ES-I3 (cell line): ENCODE measurements at regions not wholly inside any gene's neighbourhood (a gene's known extent, or its start where the extent isn't known, plus 50 kb on each side); places are given as distances from the start of the nearest gene placed in this dataset.

Experiments
- H3K36me3 ChIP-seq: 2 replicates; pipeline ENCODE4 v1.6.1; 2013; ENCODE audit warnings: mild to moderate bottlenecking, low read length, control low read depth, moderate library complexity; ENCODE audit not compliant: insufficient read depth
- H3K4me1 ChIP-seq: 2 replicates; pipeline ENCODE4 v1.6.1; 2013; ENCODE audit warnings: mild to moderate bottlenecking, control low read depth, low read length; ENCODE audit not compliant: insufficient read depth
- H3K9ac ChIP-seq: 2 replicates; pipeline ENCODE4 v1.6.1; 2013; ENCODE audit warnings: low read depth, mild to moderate bottlenecking, low read length, moderate library complexity
- H3K9me3 ChIP-seq: 2 replicates; pipeline ENCODE4 v1.6.1; 2013; ENCODE audit warnings: mild to moderate bottlenecking, low read length, moderate library complexity; ENCODE audit not compliant: control insufficient read depth, insufficient read depth

GRCh38 chr14:27063959-27064358 is 466.1 kb upstream of the NOVA1 start:
- Histone ChIP-seq H3K9me3 (no peaks in the 10 kb centered on the region), H3K4me1 (no peaks in the 10 kb centered on the region)

DNA sequence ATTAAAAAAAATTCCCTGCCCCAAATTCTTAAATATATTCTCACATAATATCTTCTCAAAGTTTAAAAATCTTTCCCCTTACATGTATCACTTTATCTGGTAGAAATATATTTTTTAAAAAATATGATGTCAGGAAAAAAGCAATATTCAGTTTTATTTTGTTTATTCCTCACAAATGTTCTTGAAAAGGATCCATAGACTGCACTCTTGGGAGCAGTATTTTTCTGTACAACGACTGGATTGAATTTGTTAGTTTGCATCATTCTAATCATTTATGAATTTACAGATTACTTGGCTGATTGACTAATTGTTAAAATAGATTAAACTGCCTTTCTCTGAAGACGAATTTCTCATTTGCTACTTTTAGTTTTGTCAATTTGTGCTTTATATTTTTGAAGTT is 468.1 kb upstream of the NOVA1 start:
- H3K36me3 ChIP-seq, result no peaks in the 10 kb centered on the region
- no peaks in the 10 kb centered on the region for H3K4me1 ChIP-seq
- H3K9ac ChIP-seq, result no peak overlapping the region
- H3K9me3 ChIP-seq, result no peaks in the 10 kb centered on the region

More at GRCh38 chr14:27063959-27064358, 466.1 kb upstream of the NOVA1 start:
- no peak overlapping the region for H3K9ac ChIP-seq
- no peaks in the 10 kb centered on the region for H3K36me3 ChIP-seq

- Histone ChIP-seq H3K9me3 (no peaks in the 10 kb centered on the region), H3K36me3 (no peaks in the 10 kb centered on the region), H3K9ac (no peak overlapping the region), H3K4me1 (no peaks in the 10 kb centered on the region)
Observed at GRCh38 chr14:27067961-27068360, 470.1 kb upstream of the NOVA1 start.

DNA sequence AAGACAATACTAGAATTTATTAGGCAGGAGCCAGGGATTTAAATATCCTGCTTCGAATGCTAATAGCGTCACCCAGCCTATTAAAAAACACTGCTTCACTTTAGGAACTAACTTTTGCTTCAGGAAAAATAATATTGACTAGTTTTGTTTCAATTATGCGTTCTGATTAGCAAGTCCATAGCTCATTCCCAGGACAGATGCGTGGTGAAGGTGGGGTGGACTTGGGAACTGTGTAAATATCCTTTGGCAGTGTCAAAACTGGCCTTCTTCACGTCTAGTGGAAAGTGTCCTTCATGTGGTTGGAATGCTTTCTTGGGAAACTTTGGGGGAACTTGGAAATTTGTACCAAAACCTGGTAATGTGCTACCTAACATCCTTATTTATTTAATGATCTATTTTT is 474.8 kb upstream of the NOVA1 start:
- Histone ChIP-seq H3K9ac (no peak overlapping the region), H3K9me3 (no peaks in the 10 kb centered on the region), H3K4me1 (no peaks in the 10 kb centered on the region), H3K36me3 (no peaks in the 10 kb centered on the region)

DNA sequence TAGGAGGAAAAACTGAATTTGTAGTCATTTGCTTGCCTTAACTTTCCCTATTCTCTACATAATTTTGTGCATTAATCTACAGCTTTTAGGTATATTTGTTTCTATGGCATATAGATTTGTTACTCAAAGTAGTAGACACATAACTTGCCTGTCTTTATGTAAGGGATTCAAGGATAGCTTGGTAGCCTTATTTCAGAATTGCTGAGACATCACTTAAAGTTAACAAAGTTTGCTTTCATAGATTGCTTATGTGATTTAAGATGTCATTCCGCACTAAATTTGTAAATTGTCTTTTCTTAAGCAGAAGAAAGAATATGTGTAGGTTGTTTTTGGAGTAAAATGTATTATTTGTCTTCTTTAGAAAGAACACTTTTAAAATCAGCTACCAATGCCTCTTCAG is 477.7 kb upstream of the NOVA1 start:
- H3K9ac ChIP-seq, result no peak overlapping the region
- H3K36me3 ChIP-seq, result no peaks in the 10 kb centered on the region
- no peaks in the 10 kb centered on the region for H3K9me3 ChIP-seq
- H3K4me1 ChIP-seq, result no peaks in the 10 kb centered on the region

DNA sequence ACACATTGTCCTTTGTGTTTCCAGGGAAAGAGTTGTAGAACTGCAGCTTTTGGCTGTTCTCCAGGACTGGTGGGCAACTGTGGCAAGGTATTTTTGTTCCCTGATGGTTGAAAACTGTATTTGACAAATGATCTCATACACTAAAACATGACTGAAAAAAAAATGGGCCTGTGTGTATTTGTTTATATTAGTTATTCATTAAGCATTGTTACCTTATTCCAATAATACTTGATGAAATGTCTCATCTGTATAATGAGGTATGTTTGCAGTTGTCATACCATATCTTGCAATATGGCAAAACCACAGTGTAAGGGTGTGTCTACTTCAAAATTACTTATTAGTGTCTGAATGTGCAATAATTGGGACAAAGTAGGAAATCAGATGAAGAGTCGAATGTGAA is 479.4 kb upstream of the NOVA1 start:
- Histone ChIP-seq H3K9me3 (no peaks in the 10 kb centered on the region), H3K4me1 (no peaks in the 10 kb centered on the region), H3K9ac (no peak overlapping the region), H3K36me3 (no peaks in the 10 kb centered on the region)

GRCh38 chr14:27077710-27078109 is 479.9 kb upstream of the NOVA1 start:
- Histone ChIP-seq H3K9me3 (no peaks in the 10 kb centered on the region), H3K36me3 (no peaks in the 10 kb centered on the region), H3K4me1 (no peaks in the 10 kb centered on the region), H3K9ac (no peak overlapping the region)

DNA sequence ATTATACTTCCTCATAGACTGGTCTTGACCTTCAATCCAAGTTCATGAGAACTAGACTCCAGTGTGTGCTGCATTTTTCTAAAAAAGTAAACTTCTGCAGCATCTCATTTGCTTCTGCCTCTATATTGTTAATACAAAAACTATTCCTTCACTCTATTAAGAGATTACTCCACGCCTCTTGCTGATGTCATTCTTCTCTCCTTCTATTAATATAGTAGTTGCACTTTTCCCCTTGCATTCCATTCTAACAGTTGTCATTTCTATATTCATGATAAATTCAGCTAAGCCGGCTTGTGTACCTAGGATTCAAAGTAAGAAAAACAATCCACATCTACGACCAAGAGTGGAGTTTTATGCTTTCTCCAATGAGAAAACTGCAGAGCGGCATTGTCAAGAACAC is 480.4 kb upstream of the NOVA1 start:
- no peak overlapping the region for H3K9ac ChIP-seq
- H3K36me3 ChIP-seq, result no peaks in the 10 kb centered on the region
- no peaks in the 10 kb centered on the region for H3K9me3 ChIP-seq
- no peaks in the 10 kb centered on the region for H3K4me1 ChIP-seq

- H3K36me3 ChIP-seq, result no peaks in the 10 kb centered on the region
- no peaks in the 10 kb centered on the region for H3K9me3 ChIP-seq
- H3K4me1 ChIP-seq, result no peaks in the 10 kb centered on the region
- H3K9ac ChIP-seq, result no peak overlapping the region
Observed at GRCh38 chr14:27079716-27080115, 481.9 kb upstream of the NOVA1 start.

DNA sequence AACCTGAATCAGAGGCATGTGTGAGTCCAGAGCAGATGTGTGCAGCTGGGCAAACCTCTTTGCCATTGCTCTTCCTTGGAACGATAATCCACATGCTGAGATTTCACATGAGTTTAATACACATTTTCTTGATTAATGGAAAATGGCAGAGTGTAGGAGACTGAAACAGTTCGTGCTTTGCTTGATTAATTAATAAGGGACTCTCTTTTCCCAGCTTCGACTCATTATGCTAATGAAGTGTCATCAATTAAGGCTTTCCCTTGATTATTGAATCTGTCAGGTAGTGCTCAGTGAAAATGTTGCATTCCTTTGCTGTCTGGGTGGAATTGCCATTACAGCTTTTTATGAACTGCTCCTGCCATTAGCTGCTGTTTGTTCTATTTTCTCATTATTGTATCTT is 487.7 kb upstream of the NOVA1 start:
- H3K4me1 ChIP-seq, result no peaks in the 10 kb centered on the region
- no peaks in the 10 kb centered on the region for H3K9me3 ChIP-seq
- H3K9ac ChIP-seq, result no peak overlapping the region
- H3K36me3 ChIP-seq, result no peaks in the 10 kb centered on the region

GRCh38 chr14:27090716-27091115 is 492.9 kb upstream of the NOVA1 start:
- H3K36me3 ChIP-seq, result no peaks in the 10 kb centered on the region
- no peak overlapping the region for H3K9ac ChIP-seq
- no peaks in the 10 kb centered on the region for H3K4me1 ChIP-seq
- H3K9me3 ChIP-seq, result no peaks in the 10 kb centered on the region

DNA sequence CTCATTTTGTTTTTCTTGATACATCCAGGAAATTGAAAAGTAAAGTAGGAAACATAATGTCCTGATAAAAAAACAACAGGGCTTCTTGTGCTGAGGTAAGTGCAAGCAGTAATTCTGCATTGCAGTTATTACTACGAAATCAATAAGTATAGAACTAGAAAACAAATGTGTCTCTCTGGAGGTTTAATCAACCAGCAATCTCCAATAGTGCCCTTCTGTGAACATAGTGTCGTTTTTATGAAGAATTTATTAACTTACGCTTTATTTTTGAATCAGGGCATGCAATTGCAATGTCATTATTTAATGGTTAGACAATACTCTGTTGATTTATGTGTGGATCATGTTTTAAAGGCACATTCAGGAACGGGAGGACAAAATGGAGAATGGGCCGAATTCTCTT is 494.1 kb upstream of the NOVA1 start:
- Histone ChIP-seq H3K9ac (no peak overlapping the region), H3K36me3 (no peaks in the 10 kb centered on the region)

GRCh38 chr14:27096091-27096490 is 498.3 kb upstream of the NOVA1 start:
- Histone ChIP-seq H3K9me3 (no peaks in the 10 kb centered on the region), H3K36me3 (no peaks in the 10 kb centered on the region), H3K4me1 (no peaks in the 10 kb centered on the region), H3K9ac (no peak overlapping the region)

More for the DNA sequence above, 494.1 kb upstream of the NOVA1 start:
- Histone ChIP-seq H3K4me1 (no peaks in the 10 kb centered on the region), H3K9me3 (no peaks in the 10 kb centered on the region)

- no peaks in the 10 kb centered on the region for H3K4me1 ChIP-seq
- H3K36me3 ChIP-seq, result no peaks in the 10 kb centered on the region; the same call in 1 of the 2 replicates
- H3K9me3 ChIP-seq, result no peaks in the 10 kb centered on the region
- H3K9ac ChIP-seq, result no peak overlapping the region
Observed at GRCh38 chr14:27098451-27098850, 500.6 kb upstream of the NOVA1 start.

GRCh38 chr14:27114180-27114579 is 516.3 kb upstream of the NOVA1 start:
- Histone ChIP-seq H3K4me1 (no peaks in the 10 kb centered on the region), H3K9me3 (no peaks in the 10 kb centered on the region), H3K9ac (no peak overlapping the region), H3K36me3 (no peaks in the 10 kb centered on the region)

- Histone ChIP-seq H3K9ac (no peak overlapping the region), H3K4me1 (no peaks in the 10 kb centered on the region), H3K36me3 (no peaks in the 10 kb centered on the region), H3K9me3 (no peaks in the 10 kb centered on the region)
Observed at GRCh38 chr14:27123162-27123561, 525.3 kb upstream of the NOVA1 start.
